Breast epithelium (tissue), 4 donors: ENCODE measurements at regions not wholly inside any gene's neighbourhood (a gene's known extent, or its start where the extent isn't known, plus 50 kb on each side); places are given as distances from the start of the nearest gene placed in this dataset.

Source experiments
- DNase-seq, 2 donors: peaks; one replicate each; pipeline ENCODE4 v3.0.0-alpha.2; 2019; ENCODE audit warnings: low spot score in 2 of 2
- H3K27ac ChIP-seq, 2 donors: fragments of 200-600 bp; sonication (generic) in 1 of 2; one replicate each; pipeline ENCODE4 v1.5.1; 2016 to 2019; ENCODE audit warnings: mild to moderate bottlenecking in 1 of 2
- H3K27me3 ChIP-seq, 2 donors: fragments of 200-600 bp; sonication (generic) in 1 of 2; one replicate each; pipeline versions ENCODE4 v1.5.1 to v1.6.0; 2017 to 2019; ENCODE audit warnings: control low read depth in 1 of 2, mild to moderate bottlenecking in 1 of 2
- H3K36me3 ChIP-seq: fragments of 200-600 bp; one replicate; pipeline ENCODE4 v1.5.1; 2019
- H3K4me1 ChIP-seq, 2 donors: fragments of 200-600 bp; sonication (generic); one replicate each; pipeline ENCODE4 v1.5.1; 2016 to 2019; ENCODE audit warnings: control low read depth in 1 of 2
- H3K4me3 ChIP-seq, 3 donors: fragments of 200-600 bp; sonication (generic); 1 replicate in 2 of 3; 2 replicates in 1 of 3; pipeline ENCODE4 v1.5.1; 2016 to 2019; ENCODE audit warnings: mild to moderate bottlenecking in 3 of 3, moderate library complexity in 2 of 3
- H3K9me3 ChIP-seq, 2 donors: fragments of 200-600 bp; sonication (generic) in 1 of 2; one replicate each; pipeline ENCODE4 v1.5.1; 2016 to 2019; ENCODE audit warnings: control low read depth in 1 of 2
- POLR2A ChIP-seq: fragments of 450-650 bp; IDR thresholded peaks from one replicate; pipeline ENCODE4 v1.6.1; 2016; ENCODE audit warnings: antibody characterized with exemption, mild to moderate bottlenecking, moderate library complexity
- POLR2AphosphoS5 ChIP-seq, 3 donors: sonication (generic); formaldehyde crosslinking; IDR thresholded peaks; one replicate each; pipeline ENCODE4 v1.6.1; 2017; ENCODE audit warnings: antibody characterized with exemption in 3 of 3
- intact Hi-C: fragments of 100-400 bp; cut with DNase I; formaldehyde crosslinking; loops from one replicate; pipeline ENCODE4 v1.15.1; 2023; ENCODE audit warnings: low total_unique reads
- TF ChIP-seq, protein P1 (sequence below), 3 donors: fragments of 450-650 bp; IDR thresholded peaks; one replicate each; pipeline ENCODE4 v1.5.1; 2016 to 2017; ENCODE audit warnings: antibody characterized with exemption in 3 of 3, mild to moderate bottlenecking in 3 of 3, moderate library complexity in 3 of 3

DNA sequence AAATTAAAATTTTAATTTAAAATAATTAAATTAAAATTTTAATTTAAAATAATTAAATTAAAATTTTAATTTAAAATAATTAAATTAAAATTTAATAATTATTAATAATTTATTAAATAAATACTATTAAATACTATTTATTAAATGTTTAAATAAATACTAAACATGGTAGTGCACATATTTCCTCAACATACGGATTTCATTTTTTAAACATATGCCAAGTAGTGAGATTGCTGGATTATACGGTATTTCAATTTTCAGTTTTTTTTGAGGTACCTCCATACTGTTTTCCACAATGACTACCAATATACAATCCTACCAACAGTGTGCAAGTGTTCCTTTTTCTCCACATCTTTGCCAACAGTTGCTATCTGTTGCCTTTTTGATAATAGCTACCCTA, 852.9 kb upstream of the CDH8 start:
- Histone ChIP-seq H3K4me3 (no peak overlapping the region), H3K9me3 (peaks cover 0 to 16% of the 10 kb centered on the region in 2 donors), H3K4me1 (no peaks in the 10 kb centered on the region), H3K27ac (no peak overlapping the region), H3K27me3 (no peaks in the 10 kb centered on the region), H3K36me3 (no peaks in the 10 kb centered on the region)
- TF ChIP-seq, protein P1, sequence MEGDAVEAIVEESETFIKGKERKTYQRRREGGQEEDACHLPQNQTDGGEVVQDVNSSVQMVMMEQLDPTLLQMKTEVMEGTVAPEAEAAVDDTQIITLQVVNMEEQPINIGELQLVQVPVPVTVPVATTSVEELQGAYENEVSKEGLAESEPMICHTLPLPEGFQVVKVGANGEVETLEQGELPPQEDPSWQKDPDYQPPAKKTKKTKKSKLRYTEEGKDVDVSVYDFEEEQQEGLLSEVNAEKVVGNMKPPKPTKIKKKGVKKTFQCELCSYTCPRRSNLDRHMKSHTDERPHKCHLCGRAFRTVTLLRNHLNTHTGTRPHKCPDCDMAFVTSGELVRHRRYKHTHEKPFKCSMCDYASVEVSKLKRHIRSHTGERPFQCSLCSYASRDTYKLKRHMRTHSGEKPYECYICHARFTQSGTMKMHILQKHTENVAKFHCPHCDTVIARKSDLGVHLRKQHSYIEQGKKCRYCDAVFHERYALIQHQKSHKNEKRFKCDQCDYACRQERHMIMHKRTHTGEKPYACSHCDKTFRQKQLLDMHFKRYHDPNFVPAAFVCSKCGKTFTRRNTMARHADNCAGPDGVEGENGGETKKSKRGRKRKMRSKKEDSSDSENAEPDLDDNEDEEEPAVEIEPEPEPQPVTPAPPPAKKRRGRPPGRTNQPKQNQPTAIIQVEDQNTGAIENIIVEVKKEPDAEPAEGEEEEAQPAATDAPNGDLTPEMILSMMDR (IDR thresholded peaks at IDR 0.05) = no peak
- no peak for TF ChIP-seq POLR2AphosphoS5 (IDR thresholded peaks at IDR 0.05)
- TF ChIP-seq POLR2A = no peak
- intact Hi-C loops = no loop called here
- no peak for DNase-seq

GRCh38 chr16:62883509-62883908, 847.3 kb upstream of the CDH8 start:
- intact Hi-C loops = loop anchor here (5.0 kb wide), 1 partner anchor 1411 kb away; no protein-coding TSS in a partner anchor
- TF ChIP-seq POLR2AphosphoS5 (IDR thresholded peaks at IDR 0.05) (no peak), POLR2A (no peak)
- TF ChIP-seq, protein P1 (IDR thresholded peaks at IDR 0.05) = no peak
- Histone ChIP-seq H3K27ac (no peak overlapping the region), H3K9me3 (no peaks in the 10 kb centered on the region), H3K4me1 (no peaks in the 10 kb centered on the region), H3K27me3 (no peaks in the 10 kb centered on the region), H3K36me3 (no peaks in the 10 kb centered on the region), H3K4me3 (no peak overlapping the region)
- DNase-seq = no peak

DNA sequence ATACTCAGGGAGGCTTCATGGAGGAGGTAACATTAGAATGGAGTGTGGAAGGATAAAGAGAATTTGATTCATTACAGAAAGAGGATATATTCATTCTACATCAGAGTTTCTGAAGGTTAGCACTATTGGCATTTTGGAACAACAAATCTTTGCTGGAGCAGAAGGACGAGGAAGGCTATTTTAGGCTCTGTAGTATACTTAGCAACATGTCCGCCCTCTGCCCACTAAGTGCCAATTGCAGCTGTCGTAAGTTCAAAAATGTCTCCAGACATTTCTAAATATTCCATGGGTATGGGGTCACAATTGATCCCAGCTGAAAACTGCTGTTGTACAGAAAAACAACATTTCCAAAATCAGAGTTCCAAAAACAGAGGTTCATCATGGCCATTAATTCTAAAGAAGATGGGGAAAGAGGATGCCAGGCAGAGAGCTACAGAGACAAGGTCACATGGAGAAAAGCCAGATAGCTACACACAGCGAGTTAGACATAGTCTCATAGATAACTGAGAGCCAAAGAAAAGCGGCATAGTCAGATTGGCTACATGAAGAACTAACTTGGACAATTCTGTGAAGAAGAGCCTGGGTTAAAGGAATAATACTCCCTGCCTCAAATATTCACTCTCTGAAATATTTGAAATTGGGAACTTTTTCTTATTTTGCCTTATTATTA, 846.4 kb upstream of the CDH8 start:
- H3K27ac ChIP-seq = no peak overlapping the region
- H3K4me1 ChIP-seq = no peaks in the 10 kb centered on the region
- DNase-seq = no peak
- TF ChIP-seq POLR2AphosphoS5 (IDR thresholded peaks at IDR 0.05) (no peak), POLR2A (no peak)
- TF ChIP-seq, protein P1 (IDR thresholded peaks at IDR 0.05) = no peak
- H3K4me3 ChIP-seq = no peak overlapping the region
- no peaks in the 10 kb centered on the region for H3K36me3 ChIP-seq
- H3K27me3 ChIP-seq = no peaks in the 10 kb centered on the region
- H3K9me3 ChIP-seq = no peaks in the 10 kb centered on the region
- intact Hi-C loops = loop anchor here (5.0 kb wide), 1 partner anchor 1410 kb away; no protein-coding TSS in a partner anchor

GRCh38 chr16:62876133-62876532, 839.9 kb upstream of the CDH8 start:
- DNase-seq = no peak
- H3K4me3 ChIP-seq = no peak overlapping the region
- H3K27me3 ChIP-seq = no peaks in the 10 kb centered on the region
- intact Hi-C loops = no loop called here
- no peak overlapping the region for H3K27ac ChIP-seq
- no peak for TF ChIP-seq POLR2AphosphoS5 (IDR thresholded peaks at IDR 0.05)
- TF ChIP-seq, protein P1 (IDR thresholded peaks at IDR 0.05) = no peak
- no peak for TF ChIP-seq POLR2A
- H3K36me3 ChIP-seq = no peaks in the 10 kb centered on the region
- H3K4me1 ChIP-seq = no peaks in the 10 kb centered on the region
- no peaks in the 10 kb centered on the region for H3K9me3 ChIP-seq

DNA sequence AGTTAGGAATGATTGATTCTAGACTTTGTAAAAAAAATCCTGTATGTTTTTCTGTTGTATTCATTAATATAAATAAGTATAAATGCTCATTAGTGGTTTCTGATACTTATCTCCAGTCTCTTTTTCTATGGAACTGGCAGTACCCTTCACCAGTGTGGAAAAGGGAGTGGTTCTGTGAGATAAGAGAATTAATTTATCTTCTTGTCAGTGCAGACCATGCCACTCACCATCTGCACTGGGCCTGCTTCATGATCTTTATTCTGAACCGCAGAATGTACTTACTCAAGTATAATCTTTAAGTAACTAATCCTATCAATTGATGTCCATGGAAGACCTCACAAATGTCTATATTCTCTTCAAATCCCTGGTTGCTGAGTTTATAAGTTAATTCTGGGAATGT, 836.1 kb upstream of the CDH8 start:
- TF ChIP-seq, protein P1 (IDR thresholded peaks at IDR 0.05) = no peak
- TF ChIP-seq POLR2A (no peak), POLR2AphosphoS5 (IDR thresholded peaks at IDR 0.05) (no peak)
- intact Hi-C loops = no loop called here
- Histone ChIP-seq H3K36me3 (no peaks in the 10 kb centered on the region), H3K27ac (no peak overlapping the region), H3K9me3 (no peaks in the 10 kb centered on the region), H3K4me1 (no peaks in the 10 kb centered on the region), H3K4me3 (no peak overlapping the region), H3K27me3 (no peaks in the 10 kb centered on the region)
- no peak for DNase-seq
